Gastrocnemius medialis (tissue), 4 donors: ENCODE measurements at regions not wholly inside any gene's neighbourhood (a gene's known extent, or its start where the extent isn't known, plus 50 kb on each side); places are given as distances from the start of the nearest gene placed in this dataset.

Source experiments
- ATAC-seq, 2 donors: fragments of 150-250 bp; one replicate each; pipeline ENCODE4 v1.9.1; 2016
- DNase-seq, 2 donors: peaks; one replicate each; pipeline ENCODE4 v3.0.0-alpha.2; 2019
- H3K27ac ChIP-seq, 4 donors: fragments of 200-600 bp; sonication (generic); 1 replicate in 1 of 4; 2 replicates in 3 of 4; pipeline ENCODE4 v1.5.1; 2016 to 2018; ENCODE audit warnings: mild to moderate bottlenecking in 2 of 4, moderate library complexity in 1 of 4
- H3K27me3 ChIP-seq, 3 donors: fragments of 200-600 bp; sonication (generic) in 2 of 3; 1 replicate in 1 of 3; 2 replicates in 2 of 3; pipeline versions ENCODE4 v1.5.1 to v1.6.0; 2016 to 2019; ENCODE audit warnings: mild to moderate bottlenecking in 1 of 3, moderate library complexity in 1 of 3
- H3K36me3 ChIP-seq, 2 donors: fragments of 200-600 bp; sonication (generic) in 1 of 2; one replicate each; pipeline ENCODE4 v1.5.1; 2017 to 2018
- H3K4me1 ChIP-seq, 2 donors: fragments of 200-600 bp; sonication (generic) in 1 of 2; one replicate each; pipeline ENCODE4 v1.5.1; 2016 to 2017; ENCODE audit warnings: mild to moderate bottlenecking in 2 of 2
- H3K4me3 ChIP-seq, 4 donors: fragments of 200-600 bp; sonication (generic) in 3 of 4; 1 replicate in 1 of 4; 2 replicates in 3 of 4; pipeline ENCODE4 v1.5.1; 2016 to 2019; ENCODE audit warnings: mild to moderate bottlenecking in 2 of 4
- H3K9me3 ChIP-seq, 3 donors: fragments of 200-600 bp; sonication (generic) in 2 of 3; 1 replicate in 1 of 3; 2 replicates in 2 of 3; pipeline ENCODE4 v1.5.1; 2016 to 2019
- CTCF ChIP-seq, 5 experiments: fragments of 450-650 bp in 3 of 5; fragments of 200-600 bp in 2 of 5; sonication (generic) in 2 of 5; IDR thresholded peaks in 4 of 5; conservative IDR thresholded peaks in 1 of 5; 1 replicate in 4 of 5; 2 replicates in 1 of 5; pipeline ENCODE4 v1.5.1; 2016 to 2019; ENCODE audit warnings: antibody characterized with exemption in 5 of 5, mild to moderate bottlenecking in 3 of 5, moderate library complexity in 3 of 5
- POLR2A ChIP-seq, 2 donors: fragments of 450-650 bp; IDR thresholded peaks; one replicate each; pipeline ENCODE4 v1.6.1; 2017; ENCODE audit warnings: antibody characterized with exemption in 2 of 2, mild to moderate bottlenecking in 2 of 2, moderate library complexity in 2 of 2
- in situ Hi-C, 4 donors: fragments of 200-750 bp; cut with MboI; loops; one replicate each; pipeline versions ENCODE4 v1.15.0 to v1.8.0; 2017; ENCODE audit warnings: low sequenced_read_pairs in 4 of 4
- intact Hi-C: fragments of 100-400 bp; cut with DNase I; formaldehyde crosslinking; loops from one replicate; pipeline ENCODE4 v1.15.1; 2023; ENCODE audit warnings: low total_unique reads

- ATAC-seq (no peak), DNase-seq (no peak)
- intact Hi-C loops (no loop called here), in situ Hi-C loops (no loop called here)
- Histone ChIP-seq H3K4me1 (no peaks in the 10 kb centered on the region), H3K9me3 (no peaks in the 10 kb centered on the region), H3K4me3 (no peak overlapping the region), H3K27ac (no peak overlapping the region), H3K27me3 (no peaks in the 10 kb centered on the region), H3K36me3 (no peaks in the 10 kb centered on the region)
- TF ChIP-seq CTCF (IDR thresholded peaks at IDR 0.05 in 4 of 5, conservative IDR thresholded peaks at IDR 0.05 in 1 of 5), result no peak
- no peak for TF ChIP-seq POLR2A (IDR thresholded peaks at IDR 0.05)
These were observed 933.7 kb downstream of the GALC start for GRCh38 chr14:87059060-87059839.

- H3K36me3 ChIP-seq, result no peaks in the 10 kb centered on the region
- DNase-seq (no peak), ATAC-seq (no peak)
- H3K27ac ChIP-seq, result no peak overlapping the region
- H3K4me1 ChIP-seq, result no peaks in the 10 kb centered on the region
- in situ Hi-C loops, result no loop called here
- intact Hi-C loops, result no loop called here
- H3K9me3 ChIP-seq, result no peaks in the 10 kb centered on the region
- no peak for TF ChIP-seq CTCF (IDR thresholded peaks at IDR 0.05 in 4 of 5, conservative IDR thresholded peaks at IDR 0.05 in 1 of 5)
- no peak for TF ChIP-seq POLR2A (IDR thresholded peaks at IDR 0.05)
- H3K4me3 ChIP-seq, result no peak overlapping the region
- no peaks in the 10 kb centered on the region for H3K27me3 ChIP-seq
These were observed 938.0 kb downstream of the GALC start for GRCh38 chr14:87055007-87055406.

GRCh38 chr14:87052646-87053225 is 940.2 kb downstream of the GALC start:
- no peak overlapping the region for H3K4me3 ChIP-seq
- H3K27ac ChIP-seq, result no peak overlapping the region
- H3K27me3 ChIP-seq, result no peaks in the 10 kb centered on the region
- H3K9me3 ChIP-seq, result no peaks in the 10 kb centered on the region
- intact Hi-C loops, result no loop called here
- DNase-seq, result no peak
- no peak for ATAC-seq
- TF ChIP-seq POLR2A (IDR thresholded peaks at IDR 0.05), result no peak
- TF ChIP-seq CTCF (IDR thresholded peaks at IDR 0.05 in 4 of 5, conservative IDR thresholded peaks at IDR 0.05 in 1 of 5), result no peak
- in situ Hi-C loops, result no loop called here
- H3K4me1 ChIP-seq, result no peaks in the 10 kb centered on the region
- no peaks in the 10 kb centered on the region for H3K36me3 ChIP-seq

- in situ Hi-C loops, result no loop called here
These were observed 942.6 kb downstream of the GALC start for GRCh38 chr14:87050421-87050820.

GRCh38 chr14:87049950-87050349 is 943.0 kb downstream of the GALC start:
- TF ChIP-seq CTCF (IDR thresholded peaks at IDR 0.05 in 4 of 5, conservative IDR thresholded peaks at IDR 0.05 in 1 of 5), result no peak
- TF ChIP-seq POLR2A (IDR thresholded peaks at IDR 0.05), result no peak

More at GRCh38 chr14:87050421-87050820, 942.6 kb downstream of the GALC start:
- Histone ChIP-seq H3K27ac (no peak overlapping the region), H3K4me1 (no peaks in the 10 kb centered on the region), H3K27me3 (no peaks in the 10 kb centered on the region), H3K36me3 (no peaks in the 10 kb centered on the region), H3K9me3 (no peaks in the 10 kb centered on the region), H3K4me3 (no peak overlapping the region)
- DNase-seq (no peak), ATAC-seq (no peak)
- no peak for TF ChIP-seq POLR2A (IDR thresholded peaks at IDR 0.05)
- intact Hi-C loops, result no loop called here

More at GRCh38 chr14:87049950-87050349, 943.0 kb downstream of the GALC start:
- ATAC-seq (no peak), DNase-seq (no peak)
- no peak overlapping the region for H3K4me3 ChIP-seq
- in situ Hi-C loops, result no loop called here
- no peak overlapping the region for H3K27ac ChIP-seq
- no peaks in the 10 kb centered on the region for H3K4me1 ChIP-seq
- intact Hi-C loops, result no loop called here
- H3K36me3 ChIP-seq, result no peaks in the 10 kb centered on the region
- no peaks in the 10 kb centered on the region for H3K27me3 ChIP-seq
- H3K9me3 ChIP-seq, result no peaks in the 10 kb centered on the region
